HG03196 (cell line): ENCODE measurements at regions not wholly inside any gene's neighbourhood (a gene's known extent, or its start where the extent isn't known, plus 50 kb on each side); places are given as distances from the start of the nearest gene placed in this dataset.
"Not testable (repeated sequence)": the region's sequence is repeated elsewhere in the genome, so short reads cannot be mapped to it uniquely, and the experiment has no call there.

ENCODE experiments used
- ATAC-seq: cut with Tn5 transposase; IDR thresholded peaks from one replicate; pipeline ENCODE4 v1.9.1; 2021; ENCODE audit not compliant: unreplicated experiment

GRCh38 chr6:133099573-133099972 lies 141.6 kb upstream of the EYA4 start:
- no peak for ATAC-seq

GRCh38 chr6:133100865-133101264 lies 140.3 kb upstream of the EYA4 start:
- no peak for ATAC-seq

GRCh38 chr6:133101790-133102189 lies 139.4 kb upstream of the EYA4 start:
- ATAC-seq, result no peak

GRCh38 chr6:133106934-133107333 lies 134.2 kb upstream of the EYA4 start:
- no peak for ATAC-seq

- ATAC-seq, result no peak
These were observed 132.7 kb upstream of the EYA4 start for GRCh38 chr6:133108419-133108818.

- ATAC-seq, result no peak
These were observed 126.2 kb upstream of the EYA4 start for GRCh38 chr6:133114973-133115372.

- no peak for ATAC-seq
These were observed 125.2 kb upstream of the EYA4 start for GRCh38 chr6:133115946-133116345.

- ATAC-seq, result no peak
These were observed 113.0 kb upstream of the EYA4 start for GRCh38 chr6:133128191-133128590.

GRCh38 chr6:133129556-133129955 lies 111.6 kb upstream of the EYA4 start:
- ATAC-seq, result no peak

- no peak for ATAC-seq
These were observed 110.3 kb upstream of the EYA4 start for GRCh38 chr6:133130863-133131262.

GRCh38 chr6:133131621-133132465 lies 109.3 kb upstream of the EYA4 start:
- no peak for ATAC-seq

GRCh38 chr6:133132466-133132971 lies 108.6 kb upstream of the EYA4 start:
- ATAC-seq, result no peak

GRCh38 chr6:133136177-133136880 lies 104.8 kb upstream of the EYA4 start:
- ATAC-seq, result no peak

GRCh38 chr6:133147470-133148184 lies 93.5 kb upstream of the EYA4 start:
- ATAC-seq, result not testable (repeated sequence)

GRCh38 chr6:133156689-133157088 lies 84.5 kb upstream of the EYA4 start:
- ATAC-seq, result no peak

- no peak for ATAC-seq
These were observed 83.2 kb upstream of the EYA4 start for GRCh38 chr6:133157995-133158394.

- no peak for ATAC-seq
These were observed 81.8 kb upstream of the EYA4 start for GRCh38 chr6:133159255-133159795.

GRCh38 chr6:133160536-133160935 lies 80.6 kb upstream of the EYA4 start:
- no peak for ATAC-seq

- no peak for ATAC-seq
These were observed 75.9 kb upstream of the EYA4 start for GRCh38 chr6:133165235-133165634.

- no peak for ATAC-seq
These were observed 74.4 kb upstream of the EYA4 start for GRCh38 chr6:133166766-133167165.

- ATAC-seq, result no peak
These were observed 71.3 kb upstream of the EYA4 start for GRCh38 chr6:133169901-133170300.
